GM21367 (cell line): ENCODE measurements at regions not wholly inside any gene's neighbourhood (a gene's known extent, or its start where the extent isn't known, plus 50 kb on each side); places are given as distances from the start of the nearest gene placed in this dataset.

ENCODE experiments used
- ATAC-seq: cut with Tn5 transposase; IDR thresholded peaks from one replicate; pipeline ENCODE4 v1.9.1; 2021; ENCODE audit not compliant: unreplicated experiment

GRCh38 chrX:45258731-45259402 is 58.2 kb upstream of the DIPK2B start:
- ATAC-seq, result no peak
